Adrenal gland (tissue), 9 donors: ENCODE measurements at regions not wholly inside any gene's neighbourhood (a gene's known extent, or its start where the extent isn't known, plus 50 kb on each side); places are given as distances from the start of the nearest gene placed in this dataset.

ENCODE experiments used
- DNase-seq, 7 donors: peaks; one replicate each; pipeline ENCODE4 v3.0.0-alpha.2; 2019 to 2020
- H3K27ac ChIP-seq, 5 donors: fragments of 200-600 bp; sonication (generic) in 4 of 5; 1 replicate in 3 of 5; 2 replicates in 2 of 5; pipeline versions ENCODE4 v1.5.1 to v1.8.0; 2016 to 2020; ENCODE audit warnings: mild to moderate bottlenecking in 1 of 5
- H3K27me3 ChIP-seq: fragments of 200-600 bp; 2 replicates; pipeline ENCODE4 v1.8.0; 2021
- H3K36me3 ChIP-seq, 2 donors: fragments of 200-600 bp; replicated peaks in 1 of 2; 1 replicate in 1 of 2; 2 replicates in 1 of 2; pipeline versions ENCODE4 v1.5.1 to v1.8.0; 2018 to 2022
- H3K4me1 ChIP-seq, 2 donors: fragments of 200-600 bp; replicated peaks in 1 of 2; 1 replicate in 1 of 2; 2 replicates in 1 of 2; pipeline versions ENCODE4 v1.5.1 to v1.8.0; 2018 to 2021
- H3K4me3 ChIP-seq, 4 donors: fragments of 200-600 bp; sonication (generic) in 3 of 4; one replicate each; pipeline ENCODE4 v1.5.1; 2016 to 2018
- H3K9me3 ChIP-seq, 3 donors: fragments of 200-600 bp; sonication (generic) in 1 of 3; replicated peaks in 1 of 3; 1 replicate in 2 of 3; 2 replicates in 1 of 3; pipeline versions ENCODE4 v1.5.1 to v1.8.0; 2016 to 2021
- CTCF ChIP-seq, 6 experiments: fragments of 450-650 bp in 4 of 6; fragments of 200-600 bp in 2 of 6; sonication (generic) in 1 of 6; IDR thresholded peaks; 1 replicate in 5 of 6; 2 replicates in 1 of 6; pipeline versions ENCODE4 v1.5.1 to v1.8.0; 2016 to 2021; ENCODE audit warnings: antibody characterized with exemption in 6 of 6, mild to moderate bottlenecking in 2 of 6, moderate library complexity in 1 of 6
- POLR2A ChIP-seq, 2 donors: fragments of 450-650 bp; IDR thresholded peaks; one replicate each; pipeline ENCODE4 v1.6.1; 2017; ENCODE audit warnings: antibody characterized with exemption in 2 of 2, mild to moderate bottlenecking in 2 of 2, moderate library complexity in 1 of 2
- WGBS, 4 donors: extraction: QIAGEN DNeasy Blood & Tissue Kit in 2 of 4; methylation state at CpG; one replicate each; pipeline versions ENCODE4 v1.1.5 to v1.1.7; 2013 to 2017; 5-methylcytosine and 5-hydroxymethylcytosine counted together
- intact Hi-C, 2 donors: fragments of 100-400 bp; cut with DNase I; formaldehyde crosslinking; loops; one replicate each; pipeline versions ENCODE4 v1.14.1 to v1.15.0; 2022 to 2023
- donor health status: healthy with polysubstance abuse.
- donor health status: Bipolar disorder and iron deficiency.
- donor health status: DM: yes; HTN: yes; CAD: no.
- donor health status: DM: no; HTN: no; CAD: no.
- donor health status: DM: no; HTN: no; CAD: no.

- peak in 5 of 7 donors; percentile 20 to 62 (median 57) for DNase-seq
- no peak overlapping the region for H3K27ac ChIP-seq
- no peaks in the 10 kb centered on the region for H3K4me1 ChIP-seq
- 49 to 59% (median 51%) methylated on average over 5 to 6 of the region's 6 CpGs for WGBS, 4 donors
- TF ChIP-seq POLR2A (IDR thresholded peaks at IDR 0.05) (no peak), CTCF (IDR thresholded peaks at IDR 0.05) (peak; percentile 60 to 85 (median 74))
- no peaks in the 10 kb centered on the region for H3K36me3 ChIP-seq
- intact Hi-C loops = loop anchor here (5.0 to 10.0 kb wide), 2 partner anchors 507 to 514 kb away; no protein-coding TSS in a partner anchor
- H3K4me3 ChIP-seq = no peak overlapping the region
- no peaks in the 10 kb centered on the region for H3K27me3 ChIP-seq
- no peaks in the 10 kb centered on the region for H3K9me3 ChIP-seq
These were observed 67.9 kb upstream of the MITF start for GRCh38 chr3:69671082-69671952.

GRCh38 chr3:69669070-69669469 is 70.2 kb upstream of the MITF start:
- no peak for DNase-seq
- Histone ChIP-seq H3K36me3 (no peaks in the 10 kb centered on the region), H3K9me3 (no peaks in the 10 kb centered on the region), H3K4me3 (no peak overlapping the region), H3K27me3 (no peaks in the 10 kb centered on the region), H3K4me1 (no peaks in the 10 kb centered on the region), H3K27ac (no peak overlapping the region)
- WGBS, 4 donors = 47 to 76% (median 65%) methylated on average over 3 of the region's 3 CpGs
- TF ChIP-seq CTCF (IDR thresholded peaks at IDR 0.05) = no peak
- no peak for TF ChIP-seq POLR2A (IDR thresholded peaks at IDR 0.05)
- intact Hi-C loops = no loop called here

- no peak overlapping the region for H3K4me3 ChIP-seq
- TF ChIP-seq CTCF (IDR thresholded peaks at IDR 0.05) = no peak
- no peak for TF ChIP-seq POLR2A (IDR thresholded peaks at IDR 0.05)
- 21 to 37% (median 32%) methylated on average over 4 of the region's 4 CpGs for WGBS, 4 donors
- DNase-seq = peak in 4 of 7 donors; percentile 3 to 65 (median 32)
- H3K27me3 ChIP-seq = no peaks in the 10 kb centered on the region
- H3K36me3 ChIP-seq = no peaks in the 10 kb centered on the region
- peak overlapping the region in 1 of 5 donors; percentile 33 for H3K27ac ChIP-seq
- intact Hi-C loops = no loop called here
- no peaks in the 10 kb centered on the region for H3K9me3 ChIP-seq
- H3K4me1 ChIP-seq = no peaks in the 10 kb centered on the region
These were observed 74.1 kb upstream of the MITF start for GRCh38 chr3:69665026-69665737.

GRCh38 chr3:69660631-69661030 is 78.6 kb upstream of the MITF start:
- H3K27me3 ChIP-seq = no peaks in the 10 kb centered on the region
- 91 to 95% (median 93%) methylated on average over 8 to 36 of the region's 36 CpGs for WGBS, 4 donors
- H3K27ac ChIP-seq = no peak overlapping the region
- no peaks in the 10 kb centered on the region for H3K4me1 ChIP-seq
- no peaks in the 10 kb centered on the region for H3K36me3 ChIP-seq
- TF ChIP-seq CTCF (IDR thresholded peaks at IDR 0.05) (no peak), POLR2A (IDR thresholded peaks at IDR 0.05) (no peak)
- intact Hi-C loops = no loop called here
- H3K4me3 ChIP-seq = no peak overlapping the region
- H3K9me3 ChIP-seq = no peaks in the 10 kb centered on the region
- no peak for DNase-seq
